ENCODE measurements at regions not wholly inside any gene's neighbourhood (a gene's known extent, or its start where the extent isn't known, plus 50 kb on each side); places are given as distances from the start of the nearest gene placed in this dataset.

DNA sequence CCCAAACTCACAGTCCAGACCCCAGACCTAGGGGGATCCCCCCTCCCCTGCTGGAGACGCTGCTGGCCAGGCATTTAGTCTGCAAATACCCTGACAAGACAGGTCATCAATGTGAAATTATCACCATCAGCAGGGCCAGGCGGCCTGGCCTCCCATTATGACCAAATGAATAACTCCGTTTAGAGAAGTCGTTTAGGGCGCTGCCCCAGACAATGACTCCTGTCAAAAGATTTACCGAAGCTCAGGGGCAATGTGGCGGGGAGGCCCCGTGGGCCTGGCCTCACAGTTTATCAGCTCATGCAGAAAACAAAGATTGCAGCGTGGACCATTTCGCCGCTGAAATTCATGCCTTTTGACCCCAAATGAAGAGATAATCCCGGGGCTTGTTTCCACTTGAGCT is 76.5 kb downstream of the HMX1 start:
- TF ChIP-seq POLR2A (IDR thresholded peaks at IDR 0.05) (no peak), POLR2AphosphoS5 (IDR thresholded peaks at IDR 0.05) (no peak)
- TF ChIP-seq, protein P1, sequence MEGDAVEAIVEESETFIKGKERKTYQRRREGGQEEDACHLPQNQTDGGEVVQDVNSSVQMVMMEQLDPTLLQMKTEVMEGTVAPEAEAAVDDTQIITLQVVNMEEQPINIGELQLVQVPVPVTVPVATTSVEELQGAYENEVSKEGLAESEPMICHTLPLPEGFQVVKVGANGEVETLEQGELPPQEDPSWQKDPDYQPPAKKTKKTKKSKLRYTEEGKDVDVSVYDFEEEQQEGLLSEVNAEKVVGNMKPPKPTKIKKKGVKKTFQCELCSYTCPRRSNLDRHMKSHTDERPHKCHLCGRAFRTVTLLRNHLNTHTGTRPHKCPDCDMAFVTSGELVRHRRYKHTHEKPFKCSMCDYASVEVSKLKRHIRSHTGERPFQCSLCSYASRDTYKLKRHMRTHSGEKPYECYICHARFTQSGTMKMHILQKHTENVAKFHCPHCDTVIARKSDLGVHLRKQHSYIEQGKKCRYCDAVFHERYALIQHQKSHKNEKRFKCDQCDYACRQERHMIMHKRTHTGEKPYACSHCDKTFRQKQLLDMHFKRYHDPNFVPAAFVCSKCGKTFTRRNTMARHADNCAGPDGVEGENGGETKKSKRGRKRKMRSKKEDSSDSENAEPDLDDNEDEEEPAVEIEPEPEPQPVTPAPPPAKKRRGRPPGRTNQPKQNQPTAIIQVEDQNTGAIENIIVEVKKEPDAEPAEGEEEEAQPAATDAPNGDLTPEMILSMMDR (IDR thresholded peaks at IDR 0.05): no peak

Measured in stomach (tissue), 4 donors.